ENCODE measurements at regions not wholly inside any gene's neighbourhood (a gene's known extent, or its start where the extent isn't known, plus 50 kb on each side); places are given as distances from the start of the nearest gene placed in this dataset.
"Not testable (repeated sequence)": the region's sequence is repeated elsewhere in the genome, so short reads cannot be mapped to it uniquely, and the experiment has no call there.

- WGBS (ENCODE audit: insufficient coverage, low coverage, low lambda C conversion rate, missing lambda C conversion rate): 83% methylated on average over 1 of the region's 4 CpGs
- Histone ChIP-seq H3K4me3 (no peak overlapping the region), H3K27me3 (no peaks in the 10 kb centered on the region), H3K27ac (no peak overlapping the region), H3K36me3 (no peaks in the 10 kb centered on the region), H3K9me3 (no peaks in the 10 kb centered on the region), H3K4me1 (peaks cover 0 to under 1% (median 0%) of the 10 kb centered on the region in 4 donors)
- no peak for TF ChIP-seq CTCF (IDR thresholded peaks at IDR 0.05)
- TF ChIP-seq POLR2A (IDR thresholded peaks at IDR 0.05): no peak
- intact Hi-C loops (cut with DNase I): no loop called here
- no peak for DNase-seq
- ATAC-seq: no peak
Measured at GRCh38 chr1:224545571-224545970, 70.5 kb upstream of the CNIH3 start.

DNA sequence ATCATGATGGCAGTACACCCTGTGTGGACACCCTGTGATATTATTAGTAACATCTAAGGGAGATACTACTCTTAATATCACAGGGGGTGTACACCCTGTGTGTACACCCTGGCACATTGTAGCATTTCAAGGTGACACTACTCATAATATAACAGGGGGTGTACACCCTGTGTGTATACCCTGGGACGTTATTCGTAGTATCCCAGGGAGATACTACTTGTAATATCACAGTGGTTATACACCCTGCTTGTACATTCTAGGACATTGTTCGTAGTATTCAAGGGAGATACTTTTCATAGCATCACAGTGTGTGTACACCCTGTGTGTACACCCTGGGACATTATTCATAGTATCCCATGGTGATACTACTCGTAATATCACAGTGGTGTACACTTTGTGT, 67.4 kb upstream of the CNIH3 start:
- no peak for TF ChIP-seq CTCF (IDR thresholded peaks at IDR 0.05)
- no peak for TF ChIP-seq POLR2A (IDR thresholded peaks at IDR 0.05)
- Histone ChIP-seq H3K36me3 (no peaks in the 10 kb centered on the region), H3K27ac (no peak overlapping the region), H3K27me3 (no peaks in the 10 kb centered on the region), H3K9me3 (no peaks in the 10 kb centered on the region), H3K4me1 (no peaks in the 10 kb centered on the region), H3K4me3 (no peak overlapping the region)
- WGBS (ENCODE audit: insufficient coverage, low coverage, low lambda C conversion rate, missing lambda C conversion rate): 90% methylated on average over 4 of the region's 4 CpGs
- ATAC-seq: no peak
- DNase-seq: no peak
- intact Hi-C loops (cut with DNase I): no loop called here

GRCh38 chr1:224551189-224551588, 64.9 kb upstream of the CNIH3 start:
- 86% methylated on average over 3 of the region's 4 CpGs for WGBS (ENCODE audit: insufficient coverage, low coverage, low lambda C conversion rate, missing lambda C conversion rate)
- H3K36me3 ChIP-seq; intact Hi-C loops (cut with DNase I); H3K27ac ChIP-seq; H3K9me3 ChIP-seq; H3K27me3 ChIP-seq; H3K4me3 ChIP-seq; DNase-seq; ATAC-seq; H3K4me1 ChIP-seq: not testable (repeated sequence)

DNA sequence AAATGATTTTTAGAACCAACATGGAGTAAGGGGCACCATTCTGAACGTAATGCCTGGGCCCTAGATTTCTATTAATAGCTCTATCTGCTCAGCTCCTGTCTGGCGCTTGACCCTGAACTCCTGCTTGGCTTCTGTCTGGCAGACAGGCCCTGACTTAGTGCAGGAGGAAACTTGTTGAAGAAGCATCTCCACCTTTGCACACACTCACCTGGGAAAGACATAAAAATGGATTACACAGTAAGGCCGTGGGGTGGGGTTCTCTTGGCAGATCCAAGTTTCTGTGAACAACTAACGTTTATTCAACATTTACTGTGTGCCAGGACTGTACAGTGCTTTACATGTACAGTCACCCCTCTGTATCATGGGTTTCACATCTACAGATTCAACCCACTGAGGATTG, 62.1 kb upstream of the CNIH3 start:
- WGBS (ENCODE audit: insufficient coverage, low coverage, low lambda C conversion rate, missing lambda C conversion rate): 53% methylated on average over 3 of the region's 4 CpGs
- H3K9me3 ChIP-seq: no peaks in the 10 kb centered on the region
- H3K27ac ChIP-seq: no peak overlapping the region
- H3K4me3 ChIP-seq: no peak overlapping the region
- no peaks in the 10 kb centered on the region for H3K36me3 ChIP-seq
- no peaks in the 10 kb centered on the region for H3K27me3 ChIP-seq
- ATAC-seq (no peak), DNase-seq (no peak)
- intact Hi-C loops (cut with DNase I): no loop called here
- no peak for TF ChIP-seq CTCF (IDR thresholded peaks at IDR 0.05)
- no peak for TF ChIP-seq POLR2A (IDR thresholded peaks at IDR 0.05)
- no peaks in the 10 kb centered on the region for H3K4me1 ChIP-seq

- TF ChIP-seq CTCF (IDR thresholded peaks at IDR 0.05) (no peak), POLR2A (IDR thresholded peaks at IDR 0.05) (no peak)
- no peak overlapping the region for H3K4me3 ChIP-seq
- no peaks in the 10 kb centered on the region for H3K27me3 ChIP-seq
- 53% methylated on average over 4 of the region's 4 CpGs for WGBS (ENCODE audit: insufficient coverage, low coverage, low lambda C conversion rate, missing lambda C conversion rate)
- DNase-seq: no peak
- intact Hi-C loops (cut with DNase I): no loop called here
- no peaks in the 10 kb centered on the region for H3K36me3 ChIP-seq
- no peaks in the 10 kb centered on the region for H3K4me1 ChIP-seq
- no peak for ATAC-seq
- no peaks in the 10 kb centered on the region for H3K9me3 ChIP-seq
- H3K27ac ChIP-seq: no peak overlapping the region
Measured at GRCh38 chr1:224554620-224555259, 61.4 kb upstream of the CNIH3 start.
